Duodenal mucosa (tissue), 2 donors: ENCODE measurements at regions not wholly inside any gene's neighbourhood (a gene's known extent, or its start where the extent isn't known, plus 50 kb on each side); places are given as distances from the start of the nearest gene placed in this dataset.

Experiments used
- H3K27ac ChIP-seq: one replicate; pipeline ENCODE4 v1.7.0; 2013; ENCODE audit warnings: low read depth, low read length
- H3K27me3 ChIP-seq, 2 donors: one replicate each; pipeline ENCODE4 v1.7.0; 2013; ENCODE audit warnings: low read length in 2 of 2, control low read depth in 1 of 2; ENCODE audit not compliant: insufficient read depth in 2 of 2, control insufficient read depth in 1 of 2
- H3K36me3 ChIP-seq, 2 donors: one replicate each; pipeline ENCODE4 v1.7.0; 2013; ENCODE audit warnings: low read length in 2 of 2, control low read depth in 1 of 2; ENCODE audit not compliant: insufficient read depth in 2 of 2, control insufficient read depth in 1 of 2
- H3K4me1 ChIP-seq, 2 donors: one replicate each; pipeline ENCODE4 v1.7.0; 2013; ENCODE audit warnings: low read length in 2 of 2, control low read depth in 1 of 2; ENCODE audit not compliant: insufficient read depth in 2 of 2, control insufficient read depth in 1 of 2
- H3K4me3 ChIP-seq, 2 donors: one replicate each; pipeline ENCODE4 v1.7.0; 2013; ENCODE audit warnings: low read length in 2 of 2, low read depth in 1 of 2
- H3K9ac ChIP-seq, 2 donors: one replicate each; pipeline ENCODE4 v1.7.0; 2013; ENCODE audit warnings: low read length in 2 of 2, low read depth in 1 of 2
- H3K9me3 ChIP-seq, 2 donors: one replicate each; pipeline ENCODE4 v1.7.0; 2013; ENCODE audit warnings: low read length in 2 of 2, control low read depth in 1 of 2; ENCODE audit not compliant: control insufficient read depth in 1 of 2

DNA sequence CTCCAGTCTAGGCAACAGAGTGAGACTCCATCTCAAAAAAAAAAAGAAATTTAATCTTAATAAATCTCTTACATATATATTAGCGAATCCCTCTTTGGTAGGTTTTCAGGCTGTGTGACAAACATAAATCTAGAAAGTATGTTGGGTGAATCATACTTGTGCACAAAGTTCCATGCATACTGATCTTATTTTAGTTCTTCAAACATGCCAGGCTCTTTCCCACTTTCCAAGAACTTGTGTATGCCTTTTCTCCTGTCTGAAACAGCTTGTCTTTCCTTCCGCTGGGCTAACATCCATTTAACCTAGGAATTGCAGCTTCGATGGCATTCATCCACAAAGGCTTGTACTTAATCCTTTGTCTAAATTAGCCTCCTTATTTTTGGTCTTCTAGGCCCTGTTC, 156.6 kb upstream of the CASK start:
- H3K9ac ChIP-seq, result no peak overlapping the region
- no peak overlapping the region for H3K4me3 ChIP-seq
- H3K36me3 ChIP-seq, result no peaks in the 10 kb centered on the region
- H3K27me3 ChIP-seq, result no peaks in the 10 kb centered on the region
- no peak overlapping the region for H3K27ac ChIP-seq
- H3K4me1 ChIP-seq, result no peaks in the 10 kb centered on the region
- H3K9me3 ChIP-seq, result no peaks in the 10 kb centered on the region

DNA sequence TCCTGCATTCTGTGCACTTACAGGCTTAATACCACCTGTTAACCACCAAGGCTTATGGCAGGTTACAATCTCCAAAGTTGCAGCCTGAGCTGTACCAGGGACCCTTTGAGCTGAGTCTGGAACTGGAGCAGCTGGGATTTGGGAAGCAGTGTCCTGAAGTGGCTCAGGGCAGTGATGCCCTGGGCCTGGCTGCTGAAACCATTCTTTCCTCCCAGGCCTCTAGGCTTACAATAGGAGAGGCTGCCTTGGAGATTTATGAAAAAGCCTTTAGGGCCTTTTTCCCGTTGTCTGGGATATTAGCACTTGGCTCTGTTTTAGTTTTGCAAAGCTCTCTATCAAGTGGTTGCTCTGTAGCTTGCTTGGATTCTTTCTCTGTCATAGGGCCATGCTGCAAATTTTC, 154.3 kb upstream of the CASK start:
- Histone ChIP-seq H3K9ac (no peak overlapping the region), H3K4me1 (peaks cover 0 to 6% of the 10 kb centered on the region in 2 donors), H3K36me3 (no peaks in the 10 kb centered on the region), H3K27me3 (no peaks in the 10 kb centered on the region), H3K27ac (no peak overlapping the region), H3K4me3 (no peak overlapping the region), H3K9me3 (no peaks in the 10 kb centered on the region)

DNA sequence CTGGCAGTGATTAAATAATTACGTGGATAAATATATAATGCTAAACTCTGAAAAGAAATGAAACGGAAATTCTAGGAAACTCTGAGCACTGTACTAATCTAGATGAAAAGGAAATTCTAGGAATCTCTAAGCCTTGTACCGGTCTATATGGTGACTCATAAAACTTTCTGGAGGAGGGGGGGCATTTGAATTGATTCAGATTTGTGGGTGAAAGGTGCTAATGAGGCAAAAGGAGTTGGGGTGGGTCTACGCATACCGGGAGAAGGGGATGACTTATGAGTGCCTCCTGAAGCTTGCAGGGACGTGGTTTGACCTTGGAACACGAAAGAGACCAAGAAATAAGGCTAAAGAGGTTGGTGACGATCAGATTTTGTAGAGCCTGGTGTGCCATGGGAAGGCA, 151.7 kb upstream of the CASK start:
- Histone ChIP-seq H3K4me3 (no peak overlapping the region), H3K4me1 (peaks cover 0 to 6% of the 10 kb centered on the region in 2 donors), H3K9ac (no peak overlapping the region), H3K27me3 (no peaks in the 10 kb centered on the region), H3K36me3 (no peaks in the 10 kb centered on the region), H3K9me3 (no peaks in the 10 kb centered on the region), H3K27ac (no peak overlapping the region)

DNA sequence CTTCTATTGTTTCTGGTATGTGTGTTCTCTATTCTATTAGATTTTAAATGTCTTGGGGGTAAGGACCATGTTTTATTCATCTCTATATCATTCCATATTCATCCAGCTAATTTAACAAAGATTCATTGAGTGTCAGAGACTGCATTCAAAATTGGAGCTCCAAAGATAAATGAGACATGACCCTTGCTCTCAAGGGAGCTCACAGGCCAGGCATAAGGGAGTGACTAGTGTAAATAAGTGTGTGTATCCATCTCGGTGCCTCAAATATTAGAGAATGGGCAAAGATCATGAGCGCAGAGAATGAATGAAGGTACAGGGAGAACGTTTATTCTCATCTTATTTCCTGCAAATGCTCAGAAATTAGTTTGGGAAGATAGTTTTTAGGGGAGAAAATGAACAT, 150.1 kb upstream of the CASK start:
- Histone ChIP-seq H3K9ac (no peak overlapping the region), H3K4me3 (no peak overlapping the region), H3K36me3 (no peaks in the 10 kb centered on the region), H3K4me1 (peaks cover 0 to 6% of the 10 kb centered on the region in 2 donors), H3K27me3 (no peaks in the 10 kb centered on the region), H3K27ac (no peak overlapping the region), H3K9me3 (no peaks in the 10 kb centered on the region)

DNA sequence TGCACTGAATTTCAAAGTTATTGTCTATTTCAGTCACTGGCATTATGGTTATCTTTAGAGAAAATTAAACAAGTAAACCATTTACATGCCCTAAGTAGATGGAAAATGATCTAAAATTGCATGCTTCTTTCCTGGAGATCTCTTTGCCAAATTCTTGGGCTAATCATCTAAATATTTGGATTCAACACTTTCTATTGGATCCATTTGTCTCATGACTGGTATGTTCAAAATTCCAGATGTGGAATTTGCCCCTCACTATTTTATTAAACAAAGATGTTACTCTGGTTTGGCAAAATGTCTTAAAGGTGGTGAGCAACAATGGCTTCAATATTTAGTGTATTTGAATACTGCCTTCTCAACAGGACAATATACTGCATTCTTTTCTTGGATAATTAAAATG, 147.5 kb upstream of the CASK start:
- no peaks in the 10 kb centered on the region for H3K27me3 ChIP-seq
- no peak overlapping the region for H3K4me3 ChIP-seq
- no peaks in the 10 kb centered on the region for H3K9me3 ChIP-seq
- H3K36me3 ChIP-seq, result no peaks in the 10 kb centered on the region
- peaks cover 0 to 6% of the 10 kb centered on the region in 2 donors for H3K4me1 ChIP-seq
- H3K9ac ChIP-seq, result no peak overlapping the region
- no peak overlapping the region for H3K27ac ChIP-seq

DNA sequence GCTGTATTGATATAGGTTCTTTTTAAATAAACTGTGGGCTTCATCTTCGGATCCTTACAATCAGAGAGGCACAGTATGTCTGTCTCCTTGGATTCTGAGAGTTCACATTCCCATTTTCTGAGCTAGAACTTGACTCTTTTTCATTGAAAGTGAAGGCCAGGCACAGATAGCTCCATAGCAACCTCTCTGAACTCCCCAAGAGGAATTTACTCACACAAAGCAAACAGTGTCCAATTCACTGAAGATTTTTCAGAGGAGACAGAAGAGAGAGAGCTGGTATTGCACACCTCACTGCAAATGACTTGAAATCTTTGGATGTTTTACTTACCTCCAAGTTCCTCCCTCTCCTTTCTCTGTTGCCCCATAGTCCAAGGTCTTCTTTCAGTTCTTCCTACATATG, 130.9 kb upstream of the CASK start:
- Histone ChIP-seq H3K4me3 (no peak overlapping the region), H3K27ac (no peak overlapping the region), H3K27me3 (no peaks in the 10 kb centered on the region), H3K9me3 (no peaks in the 10 kb centered on the region), H3K36me3 (no peaks in the 10 kb centered on the region), H3K9ac (no peak overlapping the region), H3K4me1 (no peaks in the 10 kb centered on the region)

GRCh38 chrX:42050345-42050744, 127.0 kb upstream of the CASK start:
- no peak overlapping the region for H3K4me3 ChIP-seq
- no peaks in the 10 kb centered on the region for H3K27me3 ChIP-seq
- no peak overlapping the region for H3K9ac ChIP-seq
- H3K9me3 ChIP-seq, result no peaks in the 10 kb centered on the region
- H3K36me3 ChIP-seq, result no peaks in the 10 kb centered on the region
- H3K4me1 ChIP-seq, result no peaks in the 10 kb centered on the region
- no peak overlapping the region for H3K27ac ChIP-seq

GRCh38 chrX:42047886-42048285, 124.5 kb upstream of the CASK start:
- Histone ChIP-seq H3K9ac (no peak overlapping the region), H3K36me3 (no peaks in the 10 kb centered on the region), H3K4me3 (no peak overlapping the region), H3K4me1 (no peaks in the 10 kb centered on the region), H3K27me3 (no peaks in the 10 kb centered on the region), H3K9me3 (no peaks in the 10 kb centered on the region), H3K27ac (no peak overlapping the region)

- H3K27me3 ChIP-seq, result no peaks in the 10 kb centered on the region
- no peak overlapping the region for H3K9ac ChIP-seq
- no peaks in the 10 kb centered on the region for H3K36me3 ChIP-seq
- peaks cover 0 to 11% of the 10 kb centered on the region in 2 donors for H3K4me1 ChIP-seq
- H3K4me3 ChIP-seq, result no peak overlapping the region
- no peaks in the 10 kb centered on the region for H3K9me3 ChIP-seq
- H3K27ac ChIP-seq, result no peak overlapping the region
Measured at GRCh38 chrX:42028109-42028508, 104.8 kb upstream of the CASK start.

DNA sequence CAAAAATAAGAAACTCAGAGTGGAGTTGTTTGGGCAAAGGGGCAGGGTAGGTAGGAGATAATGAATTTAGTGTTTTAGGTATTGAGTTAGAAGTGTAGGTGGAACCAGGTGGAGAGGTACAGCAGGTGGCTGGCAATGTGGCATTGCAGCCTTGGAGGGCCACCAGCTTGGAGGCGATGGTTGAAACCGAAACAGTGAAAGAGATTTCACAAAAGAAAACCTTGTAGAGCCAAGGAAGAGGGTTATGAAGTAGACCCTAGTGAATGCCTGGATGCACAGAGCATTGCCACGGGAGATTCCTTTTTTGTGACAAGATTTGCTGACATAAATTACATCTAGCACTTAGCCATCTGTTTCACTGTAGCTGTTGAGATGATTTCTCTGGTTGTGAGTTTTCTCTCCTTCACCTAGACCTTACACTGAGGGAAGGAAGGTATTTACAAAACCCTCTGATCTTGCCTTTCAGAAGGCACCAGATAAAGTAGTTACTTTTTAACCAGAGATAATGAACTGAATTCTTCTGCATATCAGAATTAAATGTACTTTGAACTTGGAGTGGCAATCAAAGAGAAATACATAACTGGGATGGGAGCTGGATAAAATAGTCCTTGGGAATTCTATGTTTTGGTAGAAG, 104.1 kb upstream of the CASK start:
- peaks cover 0 to 11% of the 10 kb centered on the region in 2 donors for H3K4me1 ChIP-seq
- no peak overlapping the region for H3K4me3 ChIP-seq
- no peaks in the 10 kb centered on the region for H3K36me3 ChIP-seq
- peak overlapping the region in 1 of 2 donors; percentile 18 for H3K9ac ChIP-seq
- H3K27ac ChIP-seq, result no peak overlapping the region
- H3K27me3 ChIP-seq, result no peaks in the 10 kb centered on the region
- H3K9me3 ChIP-seq, result no peaks in the 10 kb centered on the region

DNA sequence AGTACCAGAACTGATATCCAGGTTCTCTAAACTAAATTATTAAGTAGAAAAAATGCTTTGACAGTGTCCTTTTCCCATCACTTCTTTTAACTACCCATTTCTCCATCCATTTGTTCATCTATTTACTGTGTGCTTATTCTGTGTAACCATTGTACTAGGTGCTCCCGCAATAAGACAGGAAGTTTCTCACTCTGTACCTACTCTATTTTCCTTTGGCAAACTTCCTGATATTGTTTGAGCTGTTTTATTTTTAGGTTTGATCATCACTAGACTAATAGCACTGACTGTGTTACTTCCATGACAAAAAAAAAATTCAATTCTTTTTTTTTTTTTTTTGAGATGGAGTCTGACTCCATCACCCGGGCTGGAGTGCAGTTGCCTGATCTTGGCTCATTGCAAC, 102.5 kb upstream of the CASK start:
- H3K9me3 ChIP-seq, result no peaks in the 10 kb centered on the region
- H3K9ac ChIP-seq, result no peak overlapping the region
- H3K27me3 ChIP-seq, result no peaks in the 10 kb centered on the region
- H3K4me3 ChIP-seq, result no peak overlapping the region
- H3K27ac ChIP-seq, result no peak overlapping the region
- peaks cover 0 to 11% of the 10 kb centered on the region in 2 donors for H3K4me1 ChIP-seq
- no peaks in the 10 kb centered on the region for H3K36me3 ChIP-seq
